ENCODE measurements at regions not wholly inside any gene's neighbourhood (a gene's known extent, or its start where the extent isn't known, plus 50 kb on each side); places are given as distances from the start of the nearest gene placed in this dataset.

- TF ChIP-seq, protein P1, sequence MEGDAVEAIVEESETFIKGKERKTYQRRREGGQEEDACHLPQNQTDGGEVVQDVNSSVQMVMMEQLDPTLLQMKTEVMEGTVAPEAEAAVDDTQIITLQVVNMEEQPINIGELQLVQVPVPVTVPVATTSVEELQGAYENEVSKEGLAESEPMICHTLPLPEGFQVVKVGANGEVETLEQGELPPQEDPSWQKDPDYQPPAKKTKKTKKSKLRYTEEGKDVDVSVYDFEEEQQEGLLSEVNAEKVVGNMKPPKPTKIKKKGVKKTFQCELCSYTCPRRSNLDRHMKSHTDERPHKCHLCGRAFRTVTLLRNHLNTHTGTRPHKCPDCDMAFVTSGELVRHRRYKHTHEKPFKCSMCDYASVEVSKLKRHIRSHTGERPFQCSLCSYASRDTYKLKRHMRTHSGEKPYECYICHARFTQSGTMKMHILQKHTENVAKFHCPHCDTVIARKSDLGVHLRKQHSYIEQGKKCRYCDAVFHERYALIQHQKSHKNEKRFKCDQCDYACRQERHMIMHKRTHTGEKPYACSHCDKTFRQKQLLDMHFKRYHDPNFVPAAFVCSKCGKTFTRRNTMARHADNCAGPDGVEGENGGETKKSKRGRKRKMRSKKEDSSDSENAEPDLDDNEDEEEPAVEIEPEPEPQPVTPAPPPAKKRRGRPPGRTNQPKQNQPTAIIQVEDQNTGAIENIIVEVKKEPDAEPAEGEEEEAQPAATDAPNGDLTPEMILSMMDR (conservative IDR thresholded peaks at IDR 0.05 in 1 of 2, IDR thresholded peaks at IDR 0.05 in 1 of 2; ENCODE audit: low read depth in 1 of 2, low read length in 2 of 2): no peak
- TF ChIP-seq EZH2 (IDR thresholded peaks at IDR 0.05; ENCODE audit: low read length, missing control alignments): no peak
These were observed 439.0 kb downstream of the CSNK1G3 start for GRCh38 chr5:123950701-123951581.

Data from fibroblast of lung (primary cell).